ENCODE measurements at regions not wholly inside any gene's neighbourhood (a gene's known extent, or its start where the extent isn't known, plus 50 kb on each side); places are given as distances from the start of the nearest gene placed in this dataset.

DNA sequence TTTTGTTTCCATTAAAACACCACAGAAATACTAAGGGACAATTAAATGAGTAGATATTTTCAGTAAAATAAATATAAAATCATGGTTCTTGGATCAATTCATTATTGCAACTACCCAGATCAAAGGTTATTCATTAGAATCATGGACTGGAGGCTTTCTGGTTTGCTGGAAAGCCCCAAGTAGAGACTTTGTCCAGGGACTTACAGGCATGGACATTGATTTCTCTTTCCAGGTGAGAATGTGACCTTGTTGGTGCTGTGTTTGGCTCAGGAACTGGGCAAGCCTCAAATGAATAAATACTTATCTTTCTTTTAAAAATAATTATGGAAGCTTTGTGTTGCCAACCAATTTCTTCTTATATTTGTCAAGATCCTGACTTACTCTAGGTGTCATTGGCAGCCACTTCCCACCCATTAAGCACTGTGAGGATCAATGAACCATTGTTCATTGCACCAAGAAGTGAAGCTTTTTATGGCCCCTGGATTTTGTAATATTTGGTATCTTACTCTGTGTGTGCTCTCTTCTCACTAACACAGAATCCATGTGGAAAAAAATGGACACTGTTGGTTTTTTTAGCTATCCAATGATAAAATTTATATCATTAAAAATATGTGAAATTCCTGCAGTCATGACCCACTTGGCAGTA is 205.8 kb upstream of the NRXN1 start:
- no peak for DNase-seq (ENCODE audit: low read depth)

DNA sequence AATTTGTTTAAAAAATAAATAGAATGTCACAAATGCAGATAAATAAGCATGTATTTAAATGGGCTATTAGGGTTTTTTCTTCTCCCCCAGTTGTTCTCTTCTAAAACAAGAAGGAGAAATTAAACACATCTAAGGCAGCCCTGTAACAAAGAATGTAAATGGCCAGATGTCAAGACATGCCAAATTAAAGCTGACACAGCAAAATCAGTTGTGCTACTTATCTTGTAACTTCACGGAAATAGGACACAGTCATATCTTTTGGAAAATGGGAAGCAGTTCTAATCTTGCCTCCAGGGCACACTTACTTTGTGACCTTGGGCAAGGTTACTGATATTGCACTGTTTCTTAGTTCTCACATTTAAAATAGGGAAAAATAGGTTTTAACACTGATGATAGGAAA is 200.1 kb upstream of the NRXN1 start:
- no peak for DNase-seq (ENCODE audit: low read depth)

DNA sequence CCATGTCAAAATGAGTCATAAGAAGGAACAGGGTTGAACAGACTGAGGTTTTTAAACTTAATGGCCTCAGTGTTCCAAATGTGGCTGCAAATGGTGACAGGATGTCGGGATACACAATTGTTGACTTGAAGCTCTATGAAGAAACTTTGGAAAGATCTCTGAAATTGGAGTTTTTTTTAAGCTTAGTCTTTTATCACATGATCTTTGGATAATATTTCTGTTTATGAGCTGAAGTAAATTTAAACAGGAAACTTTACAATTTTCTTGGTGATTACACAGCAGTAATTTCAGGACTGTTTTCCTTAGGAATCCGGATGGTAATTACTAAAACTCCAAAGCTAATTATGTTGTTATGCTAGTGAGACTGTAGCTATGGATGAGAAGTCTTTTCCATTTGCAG is 199.1 kb upstream of the NRXN1 start:
- no peak for DNase-seq (ENCODE audit: low read depth)

DNA sequence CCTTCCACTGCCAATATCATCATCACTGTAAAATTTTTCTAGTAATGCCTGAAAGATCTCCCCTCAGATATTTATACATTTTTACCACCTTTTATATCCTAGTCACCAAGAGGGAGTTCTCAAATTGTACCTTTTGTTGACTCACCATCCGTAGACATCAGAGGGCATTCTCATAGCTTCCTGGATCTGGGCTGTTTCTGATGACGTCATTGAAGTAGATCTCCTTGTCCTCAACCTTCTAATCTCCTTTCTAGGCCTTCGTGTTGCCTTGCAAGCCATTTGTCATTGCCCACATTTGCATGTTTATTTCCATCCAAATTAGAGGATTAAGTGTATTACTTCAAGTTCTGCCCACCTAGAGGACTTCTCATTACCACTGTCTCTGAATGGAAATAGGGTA is 193.4 kb upstream of the NRXN1 start:
- no peak for DNase-seq (ENCODE audit: low read depth)

DNA sequence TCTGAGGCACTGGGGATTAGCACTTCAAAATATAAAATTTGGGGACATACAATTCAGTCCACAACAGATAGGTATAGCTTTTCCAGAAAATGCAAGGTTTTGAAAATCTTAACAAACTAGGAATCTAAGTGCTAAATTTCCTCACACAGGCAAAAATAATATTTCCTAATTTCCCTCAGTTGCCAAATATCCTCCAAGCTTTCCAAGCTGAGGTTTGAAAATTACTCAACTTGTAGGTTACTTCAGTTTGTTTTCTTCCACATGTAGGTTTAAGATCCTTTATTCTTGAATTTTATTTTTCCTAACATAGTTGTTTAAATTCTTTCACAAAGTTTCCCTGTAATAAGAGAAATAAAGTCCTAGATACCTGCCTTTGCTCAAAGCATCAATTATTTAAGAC is 192.9 kb upstream of the NRXN1 start:
- DNase-seq (ENCODE audit: low read depth) = peak; percentile 8

DNA sequence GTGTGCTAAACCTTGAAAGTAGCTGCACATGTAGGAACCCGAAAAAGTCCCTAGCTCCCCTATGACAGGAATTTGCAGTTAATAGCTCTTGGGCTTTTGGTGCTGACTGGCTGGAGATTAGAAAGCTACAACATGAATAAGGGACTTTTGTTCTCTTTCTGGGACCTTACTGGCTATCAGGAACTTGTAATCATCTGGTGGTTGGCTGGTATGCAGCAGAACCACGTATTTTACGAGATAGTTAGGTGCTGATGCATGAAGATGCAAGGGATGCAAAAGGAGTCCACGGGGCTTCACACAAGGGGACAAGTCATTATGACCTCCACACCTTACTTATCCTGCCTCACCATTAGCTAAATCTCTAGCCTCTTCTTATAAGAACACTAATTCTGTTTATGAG is 190.2 kb upstream of the NRXN1 start:
- no peak for DNase-seq (ENCODE audit: low read depth)

DNA sequence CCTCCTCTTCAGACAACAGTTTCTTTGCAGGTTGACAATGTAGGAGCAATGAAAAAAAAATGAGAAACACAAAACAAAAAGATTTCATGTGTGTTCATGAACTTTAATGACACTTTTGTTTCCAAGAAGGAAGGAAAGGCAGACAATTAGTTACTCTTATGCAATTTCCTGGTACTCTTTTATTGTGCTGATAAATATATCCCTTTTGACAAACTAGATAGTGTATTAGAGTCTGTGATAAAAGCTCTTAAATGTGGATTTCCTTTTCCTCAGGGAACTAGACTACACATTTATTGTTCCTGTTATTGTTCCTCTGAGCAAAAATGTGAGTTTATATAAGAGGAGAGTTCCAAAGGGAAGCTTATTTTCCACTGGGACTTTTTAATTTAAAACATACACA is 188.7 kb upstream of the NRXN1 start:
- DNase-seq (ENCODE audit: low read depth) = no peak

DNA sequence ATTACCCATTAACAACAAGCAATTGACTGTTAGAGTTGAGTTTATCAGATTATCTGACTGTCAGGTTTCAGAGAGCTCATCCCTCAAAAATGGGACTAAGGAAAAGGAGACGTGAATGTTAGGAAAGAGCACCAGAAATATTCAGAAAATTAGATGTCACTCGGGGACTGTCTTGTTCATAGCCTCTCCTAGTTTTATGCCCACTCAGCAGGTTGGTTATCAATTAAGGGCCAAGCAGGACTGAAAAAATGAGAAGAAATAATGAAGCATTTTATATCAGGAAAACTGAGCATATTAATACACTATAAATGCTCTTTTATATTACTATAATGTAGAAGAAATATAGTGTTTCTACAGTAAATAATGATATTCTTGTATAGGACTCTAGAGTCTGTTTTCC is 188.1 kb upstream of the NRXN1 start:
- DNase-seq (ENCODE audit: low read depth) = no peak

DNA sequence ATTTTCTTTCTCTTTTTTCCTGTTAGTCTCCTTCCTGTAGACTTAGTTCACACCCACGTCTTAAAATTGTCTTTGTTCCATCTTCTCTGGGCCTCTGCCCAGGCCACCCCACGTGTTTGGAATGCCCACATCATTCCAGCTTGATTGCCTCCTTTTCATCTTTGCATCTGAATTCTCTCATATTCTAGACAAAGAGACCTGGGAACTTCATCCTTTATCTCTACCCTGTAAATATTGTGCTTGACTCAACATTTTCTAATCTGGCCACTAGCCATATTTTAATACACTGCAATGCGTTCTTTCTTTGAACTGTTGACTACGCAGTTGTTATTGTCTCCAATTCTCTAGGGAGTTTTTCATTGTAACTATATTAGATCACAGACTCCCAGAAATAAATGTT is 187.5 kb upstream of the NRXN1 start:
- DNase-seq (ENCODE audit: low read depth) = peak; percentile 7

DNA sequence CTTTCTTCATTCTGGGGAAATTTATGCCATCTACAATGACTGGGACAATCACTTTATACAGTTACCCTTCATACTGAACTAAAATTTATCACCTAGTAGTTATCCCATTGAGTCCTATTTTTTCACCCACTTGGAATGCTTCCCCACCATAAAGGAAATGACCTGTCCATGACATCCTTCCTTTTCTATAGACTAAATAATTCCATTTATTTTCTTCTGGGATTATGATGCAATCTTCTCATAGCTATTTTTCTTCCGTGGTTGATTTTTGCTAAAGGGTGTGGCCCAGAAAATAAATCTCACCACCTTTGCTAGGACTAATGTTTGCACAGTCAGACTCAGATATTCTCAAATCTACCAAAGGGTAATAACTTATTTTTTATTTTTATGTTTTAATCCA is 186.1 kb upstream of the NRXN1 start:
- DNase-seq (ENCODE audit: low read depth) = no peak

DNA sequence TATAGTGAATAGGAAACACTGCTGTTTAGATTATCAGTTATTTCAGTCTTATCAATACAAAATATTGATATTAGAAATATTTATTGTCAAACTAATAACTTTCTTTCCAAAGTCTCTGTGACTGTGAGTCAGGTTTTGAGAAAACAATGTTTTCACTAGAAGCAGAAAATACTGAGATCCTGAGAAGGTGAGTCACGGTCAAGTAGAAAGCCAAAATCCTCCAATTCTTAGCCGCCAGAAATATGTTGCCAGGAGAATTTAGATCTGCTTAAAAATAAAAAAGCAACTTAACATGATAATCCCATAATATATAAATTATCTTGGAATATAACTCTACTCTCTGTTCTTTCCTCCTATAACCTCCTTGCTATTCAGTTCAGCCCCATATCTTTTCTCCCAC is 181.9 kb upstream of the NRXN1 start:
- DNase-seq (ENCODE audit: low read depth) = peak; percentile 7

DNA sequence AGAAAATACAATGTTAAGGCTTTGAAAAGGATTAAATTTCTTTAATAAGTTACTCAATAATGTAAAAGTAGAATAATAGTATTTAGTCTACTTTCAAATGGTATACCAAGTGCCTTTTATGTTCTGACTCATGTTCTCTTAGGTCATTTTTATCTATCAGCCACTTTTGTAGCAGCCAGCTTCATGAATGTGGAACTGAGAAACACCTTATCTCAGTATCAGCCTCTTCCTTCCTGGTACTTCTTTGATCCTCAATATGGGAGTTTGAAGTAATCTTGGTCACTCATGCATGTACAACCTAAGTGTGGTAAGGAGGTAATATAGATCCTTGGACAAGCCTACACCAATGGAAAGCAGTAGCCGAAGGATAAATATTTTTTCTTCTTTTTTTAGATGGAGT is 180.4 kb upstream of the NRXN1 start:
- DNase-seq (ENCODE audit: low read depth) = no peak

DNA sequence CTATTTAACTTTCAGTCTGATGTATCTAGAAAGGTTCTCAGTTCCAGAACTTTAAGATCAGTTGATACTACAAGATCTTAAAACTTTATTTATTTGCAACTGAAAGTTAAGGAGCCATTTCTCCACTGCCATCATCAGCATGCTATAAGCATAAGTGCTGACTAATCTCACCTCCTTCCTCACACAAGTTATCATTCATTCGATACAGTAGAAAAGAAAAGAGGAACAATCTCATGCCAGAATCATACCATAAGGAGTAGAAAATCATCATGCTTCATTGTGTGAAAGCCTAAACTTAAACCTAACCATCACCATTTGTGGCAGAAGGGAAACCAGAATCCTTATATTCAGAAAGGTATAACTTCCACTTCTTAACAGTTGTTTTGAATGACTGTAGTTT is 176.6 kb upstream of the NRXN1 start:
- no peak for DNase-seq (ENCODE audit: low read depth)

DNA sequence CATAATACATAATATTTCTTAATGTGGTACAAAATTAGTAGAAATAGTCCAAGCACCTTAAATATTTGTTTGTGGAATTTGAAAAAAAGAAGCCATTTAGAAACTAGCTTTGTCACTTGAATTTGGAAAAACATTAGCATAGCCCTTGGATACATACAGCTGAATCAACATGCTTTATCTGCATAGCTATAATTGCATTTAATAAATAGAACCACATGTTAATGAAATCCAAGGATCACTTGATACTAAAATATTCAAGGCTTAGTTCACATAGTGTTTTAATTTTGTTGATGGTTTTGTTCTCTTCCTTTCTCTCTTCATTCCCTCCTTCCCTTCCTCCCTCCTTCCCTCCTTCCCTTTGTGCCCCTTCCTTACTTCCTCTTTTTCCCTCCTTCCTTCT is 169.4 kb upstream of the NRXN1 start:
- DNase-seq (ENCODE audit: low read depth) = no peak

DNA sequence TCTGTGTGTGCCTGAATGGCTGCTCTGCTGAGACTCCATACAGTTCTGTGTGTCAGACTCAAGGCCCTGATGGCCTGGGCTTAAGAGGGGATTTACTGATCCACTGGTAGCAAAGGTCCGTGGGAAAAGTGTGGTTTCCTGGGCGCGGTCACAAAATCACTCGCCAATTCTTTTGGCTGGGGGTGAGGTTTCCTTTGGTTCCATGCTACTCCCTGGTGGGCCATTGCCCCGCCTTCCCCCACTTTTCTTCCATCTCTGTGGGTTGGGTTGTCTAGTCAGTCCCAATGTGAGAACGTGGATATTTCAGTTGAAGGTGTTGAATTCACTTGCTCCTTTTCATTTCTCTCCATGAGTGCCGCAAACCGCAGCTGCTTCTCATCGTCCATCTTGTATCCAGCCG is 162.7 kb upstream of the NRXN1 start:
- no peak for DNase-seq (ENCODE audit: low read depth)

DNA sequence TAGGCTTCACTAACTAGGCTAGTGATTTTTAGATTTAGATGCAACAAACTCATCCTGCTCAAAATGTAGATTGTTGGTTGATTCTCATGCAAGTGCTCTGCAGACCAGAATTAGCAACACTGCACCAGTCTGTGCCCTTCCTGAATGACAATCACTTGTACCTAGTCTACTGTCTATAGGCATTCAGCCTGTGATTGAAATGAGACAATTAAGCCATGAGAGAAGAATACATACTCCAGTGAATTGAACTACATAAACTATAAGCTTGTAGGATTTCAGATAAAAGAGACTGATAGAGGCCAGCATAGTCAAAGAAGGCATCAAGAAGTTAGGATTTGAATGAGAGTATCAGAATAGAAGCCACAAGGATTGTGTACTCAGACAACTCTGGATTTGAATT is 138.3 kb upstream of the NRXN1 start:
- no peak for DNase-seq (ENCODE audit: low read depth)

DNA sequence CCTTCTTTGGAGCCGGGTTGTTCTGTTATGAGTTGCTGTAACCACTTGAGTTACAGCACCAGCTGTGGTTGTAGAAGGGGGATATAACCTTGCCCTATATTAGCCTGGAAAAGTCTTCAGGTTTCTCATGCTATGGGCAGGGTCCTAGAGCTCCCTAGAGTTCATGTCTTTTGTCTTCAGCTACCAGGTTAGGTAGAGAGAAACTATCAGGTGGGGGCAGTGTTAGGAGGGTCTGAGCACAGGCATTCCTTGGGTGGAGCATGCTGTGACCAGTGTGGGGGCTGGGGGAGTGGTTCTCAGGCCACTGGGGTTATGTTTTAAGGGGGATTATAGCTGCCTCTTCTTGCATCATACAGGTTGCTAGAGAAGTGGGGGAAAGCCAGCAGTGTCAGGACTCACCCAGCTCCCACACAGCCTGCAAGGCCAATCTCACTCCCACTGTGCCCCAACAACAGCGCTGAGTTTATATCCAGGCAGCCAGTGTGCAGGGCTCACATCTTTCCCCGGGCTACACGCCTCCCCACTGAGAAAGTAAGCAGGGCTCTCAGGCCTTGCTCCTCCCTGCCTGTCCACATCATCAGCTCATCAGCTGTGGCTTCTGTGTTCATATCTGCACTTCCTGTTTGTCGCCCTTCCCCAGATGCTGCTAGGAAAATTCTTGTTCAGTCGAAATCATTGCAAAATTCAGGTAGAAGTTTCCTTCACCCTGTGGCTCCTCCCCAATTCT is 133.8 kb upstream of the NRXN1 start:
- DNase-seq (ENCODE audit: low read depth) = no peak

DNA sequence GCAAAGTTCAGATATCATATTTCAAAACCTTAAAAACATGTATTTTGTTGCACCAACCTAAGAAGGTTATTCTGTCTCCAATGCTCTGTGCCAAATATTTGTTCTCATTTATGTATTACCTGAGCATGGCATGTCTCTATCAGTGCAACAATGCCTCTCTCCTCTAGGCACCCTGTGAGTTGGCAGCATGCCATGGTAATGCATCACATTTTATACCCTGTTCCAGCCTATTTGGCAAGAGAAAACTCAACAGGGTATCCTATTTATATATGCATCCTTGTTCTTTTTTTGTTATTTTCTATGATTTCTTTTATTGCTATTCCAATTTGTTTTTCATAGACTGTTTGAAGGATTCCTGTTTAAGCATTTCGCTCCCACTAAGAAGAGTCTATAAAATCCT is 126.3 kb upstream of the NRXN1 start:
- DNase-seq (ENCODE audit: low read depth) = no peak

DNA sequence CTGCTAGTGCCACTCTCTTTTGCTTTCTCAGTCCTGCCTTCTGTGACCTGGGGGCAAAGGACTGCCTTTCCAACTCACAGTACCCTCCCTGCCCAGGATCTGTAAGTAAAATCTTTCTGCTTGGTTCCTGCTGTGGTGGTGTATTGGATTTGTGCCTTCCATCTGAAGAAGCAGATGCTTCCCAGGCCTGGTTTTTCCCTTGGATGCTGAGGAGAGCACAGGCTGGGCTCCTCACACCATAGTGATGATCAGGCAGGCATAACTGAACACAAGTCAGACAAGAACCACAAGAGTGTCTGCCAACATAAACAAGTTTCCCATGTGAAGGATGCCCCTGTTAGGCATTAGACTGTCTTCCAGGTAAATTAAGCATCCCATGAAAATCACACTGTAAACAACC is 121.3 kb upstream of the NRXN1 start:
- no peak for DNase-seq (ENCODE audit: low read depth)

DNA sequence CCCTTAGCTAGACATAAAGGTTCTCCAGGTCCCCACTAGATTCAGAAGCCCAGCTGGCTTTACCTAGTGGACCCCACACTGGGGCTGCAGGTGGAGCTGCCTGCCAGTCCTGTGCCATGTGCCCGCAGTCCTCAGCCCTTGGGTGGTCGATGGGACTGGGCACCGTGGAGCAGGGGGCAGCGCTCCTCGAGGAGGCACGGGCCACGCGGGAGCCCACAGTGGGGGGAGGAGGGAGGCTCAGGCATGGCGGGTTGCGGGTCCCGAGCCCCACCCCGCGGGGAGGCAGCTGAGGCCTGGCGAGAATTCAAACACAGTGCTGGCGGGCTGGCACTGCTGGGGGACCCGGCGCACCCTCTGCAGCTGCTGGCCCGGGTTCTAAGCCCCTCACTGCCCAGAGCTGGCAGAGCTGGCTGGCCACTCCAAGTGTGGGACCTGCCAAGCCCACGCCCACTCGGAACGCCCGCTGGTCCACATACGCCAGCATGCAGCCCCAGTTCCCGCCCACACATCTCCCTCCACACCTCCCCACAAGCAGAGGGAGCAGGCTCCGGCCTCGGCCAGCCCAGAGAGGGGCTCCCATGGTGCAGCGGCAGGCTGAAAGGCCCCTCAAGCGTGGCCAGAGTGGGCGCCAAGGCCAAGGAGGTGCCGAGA is 119.7 kb upstream of the NRXN1 start:
- no peak for DNase-seq (ENCODE audit: low read depth)

DNA sequence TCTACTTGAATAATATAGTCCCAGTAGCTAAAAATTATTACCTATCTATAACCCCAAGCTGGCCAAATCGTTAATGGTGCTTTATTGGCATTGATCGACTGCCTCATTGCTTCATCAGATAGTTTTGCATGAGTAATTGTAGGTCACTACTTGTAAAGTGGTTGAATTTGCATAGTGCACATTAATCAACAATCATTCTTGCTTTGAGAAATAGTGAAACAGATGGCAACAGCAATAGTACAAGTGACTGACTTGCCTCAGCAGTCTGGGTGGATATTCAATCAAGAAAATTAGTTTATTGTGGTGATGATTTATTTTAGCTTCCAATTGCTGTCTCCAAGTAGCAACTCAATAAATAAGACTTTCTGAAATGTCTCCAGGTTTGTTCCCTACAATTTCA is 117.8 kb upstream of the NRXN1 start:
- DNase-seq (ENCODE audit: low read depth) = no peak

DNA sequence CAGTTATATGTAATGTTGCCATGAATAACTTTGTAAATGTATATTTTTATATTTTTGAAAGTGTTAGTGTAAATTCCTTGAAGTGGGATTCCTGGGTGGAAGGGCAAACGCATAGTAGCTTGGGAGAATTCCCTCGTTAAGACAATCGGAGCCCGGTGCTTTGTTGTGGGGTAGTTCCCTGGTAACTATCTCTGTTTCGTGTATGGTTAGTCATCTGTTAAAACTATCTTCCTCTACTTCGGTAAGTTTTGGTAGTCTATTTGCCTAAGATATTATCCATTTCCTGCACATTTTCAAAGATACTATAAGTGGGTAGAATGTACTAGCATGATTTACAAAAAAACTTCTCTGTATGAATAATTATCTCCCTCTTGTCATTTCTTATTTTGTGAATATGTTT is 113.8 kb upstream of the NRXN1 start:
- no peak for DNase-seq (ENCODE audit: low read depth)

DNA sequence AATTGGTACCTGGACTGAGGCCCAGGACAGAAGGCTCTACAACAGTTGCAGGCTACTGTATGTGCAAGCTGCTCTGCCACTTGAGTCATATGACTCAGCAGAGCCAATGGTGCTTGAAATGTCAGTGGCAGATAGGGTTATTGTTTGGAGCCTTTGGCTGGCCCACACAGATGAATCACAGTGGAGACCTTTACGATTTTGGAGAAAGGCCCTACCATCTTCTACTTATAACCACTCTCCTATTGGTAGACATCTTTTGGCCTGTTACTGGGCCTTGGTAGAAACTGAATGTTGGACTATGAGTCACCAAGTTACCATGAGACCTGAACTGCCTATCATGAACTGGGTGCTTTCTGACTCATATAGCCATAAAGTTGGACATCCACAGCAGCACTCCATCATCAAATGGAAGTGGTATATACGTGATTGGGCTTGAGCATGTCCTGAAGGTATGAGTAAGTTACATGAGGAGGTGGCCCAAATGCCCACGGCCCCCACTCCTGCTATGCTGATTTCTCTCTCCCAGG is 88.9 kb upstream of the NRXN1 start:
- DNase-seq (ENCODE audit: low read depth) = peak; percentile 5

DNA sequence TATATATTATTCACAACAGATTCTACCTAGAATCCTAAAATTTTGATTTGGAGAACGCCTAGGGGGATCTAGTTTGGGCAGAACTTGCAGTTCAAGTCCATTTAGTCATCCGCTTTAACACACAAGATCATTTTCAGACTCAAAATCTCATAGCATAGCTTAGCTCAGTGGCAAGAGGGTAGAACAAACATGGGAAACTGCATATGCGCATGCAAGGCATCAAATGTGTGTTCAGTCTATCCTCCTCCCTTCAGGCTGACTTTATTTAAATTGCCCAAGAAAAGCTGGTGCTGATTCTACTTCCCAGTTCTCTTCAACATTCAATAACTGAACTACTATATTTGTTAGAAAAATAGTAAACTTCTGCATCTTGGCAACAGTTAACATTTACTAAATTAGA is 79.6 kb upstream of the NRXN1 start:
- DNase-seq (ENCODE audit: low read depth) = no peak

Measured in stromal cell of bone marrow (primary cell).